ENCODE measurements at regions not wholly inside any gene's neighbourhood (a gene's known extent, or its start where the extent isn't known, plus 50 kb on each side); places are given as distances from the start of the nearest gene placed in this dataset.
"Not testable (repeated sequence)": the region's sequence is repeated elsewhere in the genome, so short reads cannot be mapped to it uniquely, and the experiment has no call there.

- H3K27ac ChIP-seq, result no peak overlapping the region
- no peaks in the 10 kb centered on the region for H3K4me1 ChIP-seq
- no peaks in the 10 kb centered on the region for H3K27me3 ChIP-seq
- no peak for DNase-seq (ENCODE audit: low spot score in 2 of 2)
- no peaks in the 10 kb centered on the region for H3K36me3 ChIP-seq
- WGBS, result 67% methylated on average over 2 of the region's 2 CpGs
- TF ChIP-seq CTCF (IDR thresholded peaks at IDR 0.05), result no peak
- no peak for TF ChIP-seq EP300 (IDR thresholded peaks at IDR 0.05)
- no peak for TF ChIP-seq POLR2AphosphoS5 (IDR thresholded peaks at IDR 0.05)
- H3K4me3 ChIP-seq, result no peak overlapping the region
- H3K9me3 ChIP-seq, result no peaks in the 10 kb centered on the region
Observed at GRCh38 chr4:71107726-71108125, 114.3 kb downstream of the DCK start.

- no peaks in the 10 kb centered on the region for H3K9me3 ChIP-seq
- TF ChIP-seq CTCF (IDR thresholded peaks at IDR 0.05) (no peak), POLR2A (IDR thresholded peaks at IDR 0.05) (no peak), EP300 (IDR thresholded peaks at IDR 0.05) (no peak), POLR2AphosphoS5 (IDR thresholded peaks at IDR 0.05) (no peak)
- DNase-seq (ENCODE audit: low spot score in 2 of 2), result no peak
- H3K4me3 ChIP-seq, result no peak overlapping the region
- no peak overlapping the region for H3K27ac ChIP-seq
- WGBS, result 77% methylated on average over 2 of the region's 2 CpGs
- H3K27me3 ChIP-seq, result no peaks in the 10 kb centered on the region
- H3K36me3 ChIP-seq, result no peaks in the 10 kb centered on the region
- H3K4me1 ChIP-seq, result no peaks in the 10 kb centered on the region
Observed at GRCh38 chr4:71110499-71110898, 117.0 kb downstream of the DCK start.

GRCh38 chr4:71111133-71111532 lies 117.7 kb downstream of the DCK start:
- not testable (repeated sequence) for H3K27ac ChIP-seq; H3K9me3 ChIP-seq; DNase-seq (ENCODE audit: low spot score in 2 of 2); H3K27me3 ChIP-seq; H3K4me1 ChIP-seq; H3K4me3 ChIP-seq; H3K36me3 ChIP-seq
- WGBS, result 73% methylated on average over 4 of the region's 4 CpGs

- no peaks in the 10 kb centered on the region for H3K9me3 ChIP-seq
- H3K27ac ChIP-seq, result no peak overlapping the region
- H3K4me3 ChIP-seq, result no peak overlapping the region
- TF ChIP-seq POLR2A (IDR thresholded peaks at IDR 0.05) (no peak), EP300 (IDR thresholded peaks at IDR 0.05) (no peak), POLR2AphosphoS5 (IDR thresholded peaks at IDR 0.05) (no peak), CTCF (IDR thresholded peaks at IDR 0.05) (no peak)
- WGBS, result 100% methylated on average over 1 of the region's 1 CpG
- no peaks in the 10 kb centered on the region for H3K27me3 ChIP-seq
- H3K36me3 ChIP-seq, result no peaks in the 10 kb centered on the region
- no peak for DNase-seq (ENCODE audit: low spot score in 2 of 2)
- H3K4me1 ChIP-seq, result no peaks in the 10 kb centered on the region
Observed at GRCh38 chr4:71113294-71113693, 119.8 kb downstream of the DCK start.

DNA sequence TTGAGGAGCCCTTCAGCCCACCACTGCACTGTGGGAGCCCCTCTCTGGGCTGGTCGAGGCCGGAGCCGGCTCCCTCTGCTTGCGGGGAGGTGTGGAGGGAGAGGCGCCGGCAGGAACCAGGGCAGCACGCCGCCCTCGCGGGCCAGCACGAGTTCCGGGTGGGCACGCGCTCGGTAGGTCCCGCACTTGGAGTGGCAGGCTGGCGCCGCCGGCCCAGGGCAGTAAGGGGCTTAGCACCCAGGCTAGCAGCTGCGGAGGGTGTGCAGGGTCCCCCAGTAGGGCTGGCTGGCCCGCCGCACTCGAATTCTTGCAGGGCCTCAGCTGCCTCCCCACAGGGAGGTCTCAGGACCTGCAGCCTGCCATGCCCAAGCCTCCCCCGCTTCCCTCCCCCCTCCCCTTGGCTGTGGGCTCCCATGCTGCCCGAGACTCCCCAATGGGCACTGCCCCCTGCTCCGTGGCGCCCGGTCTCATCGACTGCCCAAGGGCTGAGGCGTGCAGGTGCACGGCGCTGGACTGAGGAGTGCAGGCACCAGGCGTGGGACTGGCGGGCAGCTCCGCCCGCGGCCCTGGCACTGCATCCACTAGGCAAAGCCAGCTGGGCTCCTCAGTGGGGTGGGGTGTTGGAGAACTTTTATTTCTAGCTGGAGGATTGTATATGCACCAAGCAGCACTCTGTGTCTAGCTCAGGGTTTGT lies 127.5 kb downstream of the DCK start:
- no peak for DNase-seq (ENCODE audit: low spot score in 2 of 2)
- no peaks in the 10 kb centered on the region for H3K4me1 ChIP-seq
- WGBS, result 90% methylated on average over 12 of the region's 37 CpGs
- TF ChIP-seq CTCF (IDR thresholded peaks at IDR 0.05) (no peak), POLR2A (IDR thresholded peaks at IDR 0.05) (no peak), POLR2AphosphoS5 (IDR thresholded peaks at IDR 0.05) (no peak), EP300 (IDR thresholded peaks at IDR 0.05) (no peak)
- H3K9me3 ChIP-seq, result no peaks in the 10 kb centered on the region
- H3K36me3 ChIP-seq, result no peaks in the 10 kb centered on the region
- no peak overlapping the region for H3K27ac ChIP-seq
- H3K27me3 ChIP-seq, result no peaks in the 10 kb centered on the region
- no peak overlapping the region for H3K4me3 ChIP-seq

GRCh38 chr4:71123951-71124350 lies 130.5 kb downstream of the DCK start:
- DNase-seq (ENCODE audit: low spot score in 2 of 2), result no peak
- WGBS, result 95% methylated on average over 4 of the region's 4 CpGs
- TF ChIP-seq POLR2AphosphoS5 (IDR thresholded peaks at IDR 0.05), result no peak
- no peak for TF ChIP-seq POLR2A (IDR thresholded peaks at IDR 0.05)
- TF ChIP-seq CTCF (IDR thresholded peaks at IDR 0.05), result no peak
- no peak for TF ChIP-seq EP300 (IDR thresholded peaks at IDR 0.05)

More at GRCh38 chr4:71123951-71124350, 130.5 kb downstream of the DCK start:
- H3K27ac ChIP-seq, result no peak overlapping the region
- no peaks in the 10 kb centered on the region for H3K9me3 ChIP-seq
- no peak overlapping the region for H3K4me3 ChIP-seq
- no peaks in the 10 kb centered on the region for H3K27me3 ChIP-seq
- no peaks in the 10 kb centered on the region for H3K36me3 ChIP-seq
- no peaks in the 10 kb centered on the region for H3K4me1 ChIP-seq
